ENCODE measurements at regions not wholly inside any gene's neighbourhood (a gene's known extent, or its start where the extent isn't known, plus 50 kb on each side); places are given as distances from the start of the nearest gene placed in this dataset.
A peak's percentile ranks its signal among the peaks of the same experiment; 100 is the strongest.
"Not testable (repeated sequence)": the region's sequence is repeated elsewhere in the genome, so short reads cannot be mapped to it uniquely, and the experiment has no call there.

DNA sequence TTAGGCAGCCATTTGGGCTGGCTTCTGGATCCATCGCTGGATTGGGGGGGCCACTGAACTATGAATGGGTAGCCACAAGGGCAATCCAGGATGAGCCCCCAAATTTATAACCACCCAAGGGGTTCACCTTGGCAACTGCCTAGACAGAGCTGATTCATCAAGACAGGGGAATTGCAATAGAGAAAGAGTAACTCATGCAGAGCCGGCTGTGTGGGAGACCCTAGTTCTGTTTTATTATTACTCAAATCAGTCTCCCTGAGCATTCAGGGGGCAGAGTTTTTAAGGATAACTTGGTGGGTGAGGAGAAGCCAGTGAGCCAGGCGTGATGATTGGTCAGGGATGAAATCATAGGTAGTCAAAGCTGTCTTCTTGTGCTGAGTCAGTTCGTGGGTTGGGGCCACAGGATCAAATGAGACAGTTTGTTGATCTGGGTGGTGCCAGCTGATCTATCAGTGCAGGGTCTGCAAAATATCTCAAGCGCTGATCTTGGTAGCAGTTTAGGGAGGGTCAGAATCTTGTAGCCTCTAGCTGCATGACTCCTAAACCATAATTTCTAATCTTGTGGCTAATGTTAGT, 57.9 kb downstream of the DNAJB9 start:
- DNase-seq (ENCODE audit: low spot score) = peak; percentile 1

DNA sequence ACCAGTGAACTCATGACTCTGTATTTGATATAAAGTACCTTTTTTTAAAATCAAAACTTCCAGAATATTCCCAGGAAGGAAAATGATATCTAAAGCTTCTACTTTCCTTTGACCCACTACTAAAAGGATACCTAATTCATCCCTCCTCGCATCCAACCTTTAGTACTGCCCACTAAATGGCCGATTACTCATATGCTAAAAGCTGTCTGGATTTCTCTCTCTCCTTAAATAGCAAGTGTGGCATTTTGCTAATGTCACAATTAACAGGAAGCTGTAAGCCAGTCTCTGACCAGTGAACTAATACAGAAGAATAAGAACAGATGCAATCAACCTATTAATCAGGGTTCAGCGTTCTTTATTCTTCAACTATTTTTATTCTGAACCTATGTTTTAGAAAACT, 59.0 kb downstream of the DNAJB9 start:
- no peak for DNase-seq (ENCODE audit: low spot score)

DNA sequence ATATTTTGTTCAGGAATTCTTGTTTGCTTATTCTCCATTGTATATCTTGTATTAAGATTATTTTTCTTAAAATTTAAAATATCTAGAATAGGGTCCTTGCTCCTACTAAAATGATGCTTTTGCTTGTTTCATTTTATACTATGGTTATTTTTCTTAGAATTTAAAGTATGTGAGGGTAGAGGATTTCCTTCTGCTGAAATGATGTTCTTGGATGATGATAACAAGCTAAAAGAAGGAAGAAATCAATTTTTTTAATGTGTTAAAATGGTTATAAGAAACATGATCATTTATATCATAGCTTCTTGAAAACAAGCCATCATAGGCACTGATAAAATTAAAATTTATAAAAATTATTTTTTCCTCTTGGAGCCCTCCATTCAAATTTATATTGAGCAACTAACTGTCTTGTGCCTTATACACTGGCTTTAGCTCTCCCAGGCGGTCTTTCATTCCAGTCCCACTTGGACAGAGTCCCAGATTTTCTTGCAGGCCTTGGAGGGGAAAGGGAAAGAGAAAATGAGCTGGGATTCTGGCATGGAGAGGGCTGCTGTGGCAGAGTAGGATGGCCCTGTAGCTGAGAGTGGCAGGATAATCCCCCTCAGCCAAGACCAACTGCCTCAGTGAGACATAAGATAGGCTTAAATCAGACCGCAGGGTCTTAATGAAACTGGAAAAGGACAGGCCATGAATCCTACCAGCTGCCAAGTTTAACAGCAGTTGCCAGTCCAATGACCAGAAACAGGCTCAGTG, 60.2 kb downstream of the DNAJB9 start:
- no peak for DNase-seq (ENCODE audit: low spot score)

DNA sequence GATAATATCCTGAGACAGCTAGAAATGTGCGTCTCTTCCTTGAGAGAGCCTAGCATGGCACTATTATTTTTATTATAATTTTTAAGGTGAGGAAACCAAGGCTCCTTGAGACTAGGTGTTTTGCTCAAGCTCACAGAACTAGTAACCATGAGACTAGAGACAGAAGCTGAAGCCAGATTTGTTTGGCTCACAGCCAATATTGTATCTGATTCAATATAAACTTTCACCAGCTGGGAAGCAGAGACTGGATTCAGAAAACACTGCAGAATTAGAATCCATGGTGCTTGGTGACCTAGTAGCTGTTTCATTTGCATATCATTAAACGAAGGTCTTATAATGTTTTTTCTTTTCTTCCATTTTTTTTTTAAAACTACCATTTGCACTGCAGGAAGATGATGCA, 64.4 kb downstream of the DNAJB9 start:
- DNase-seq (ENCODE audit: low spot score) = no peak

DNA sequence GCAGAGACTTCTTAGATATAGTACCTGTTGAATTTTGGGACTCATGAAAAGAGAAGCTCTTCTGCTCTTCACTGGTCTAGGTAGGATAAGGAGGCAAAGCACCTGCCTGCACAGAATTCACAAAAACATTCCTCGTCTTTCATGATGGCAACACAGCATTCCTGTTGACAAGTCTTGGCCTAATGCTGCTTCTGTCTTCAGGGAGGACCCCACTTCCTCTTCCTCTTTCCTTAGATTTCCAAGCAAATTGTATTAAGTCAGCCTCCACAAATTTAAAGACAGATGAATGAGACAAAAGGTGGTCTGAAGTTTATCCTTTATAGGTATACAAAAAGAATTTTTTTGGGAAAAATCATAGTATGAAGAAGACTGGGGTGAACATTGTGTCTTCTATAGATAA, 64.9 kb downstream of the DNAJB9 start:
- DNase-seq (ENCODE audit: low spot score) = no peak

DNA sequence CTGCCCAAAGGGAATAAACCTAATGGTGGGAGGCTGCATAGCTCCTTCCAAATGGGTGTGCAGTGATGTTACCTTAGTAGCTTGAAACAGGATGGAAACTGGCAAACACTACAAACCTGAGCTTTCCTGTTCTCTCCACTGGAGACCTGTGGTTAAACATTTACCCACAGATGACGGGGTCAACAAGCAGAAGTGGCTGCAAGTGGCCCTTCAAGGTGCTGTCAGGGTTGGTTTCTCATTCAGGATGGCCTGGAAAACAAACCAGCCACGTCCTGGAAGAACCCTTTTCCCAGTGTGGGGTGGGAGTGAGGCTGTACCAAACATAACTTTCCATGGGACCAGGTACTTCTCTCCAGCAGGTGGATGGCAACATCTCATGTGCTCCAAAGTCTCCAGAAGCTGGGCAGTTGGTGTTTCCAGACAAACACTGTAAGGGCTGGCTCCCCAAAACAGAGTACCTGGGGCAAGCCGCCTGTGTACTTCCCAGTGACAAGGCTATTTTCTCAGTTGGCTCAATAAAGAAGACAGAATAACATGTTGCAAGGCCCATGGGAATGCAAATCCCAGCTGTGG, 67.5 kb downstream of the DNAJB9 start:
- no peak for DNase-seq (ENCODE audit: low spot score)

DNA sequence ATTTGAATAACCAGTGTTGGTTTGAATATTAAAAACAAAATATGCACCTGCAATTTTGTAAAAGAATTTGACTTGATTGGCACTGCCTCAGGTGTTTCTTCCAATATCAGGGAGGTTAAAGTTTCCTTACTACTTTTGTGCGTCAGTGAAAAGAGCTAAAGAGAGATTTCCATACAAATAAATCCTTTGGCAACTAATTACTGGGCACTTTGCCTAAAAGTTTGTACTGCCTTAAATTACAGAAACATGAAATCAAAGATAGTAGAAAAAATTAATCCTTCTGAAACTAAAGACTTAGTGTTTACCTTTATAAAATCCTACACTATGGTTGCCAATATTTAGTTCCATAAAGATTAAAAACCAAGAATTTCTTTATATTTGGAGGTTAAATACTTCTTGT, 72.5 kb downstream of the DNAJB9 start:
- DNase-seq (ENCODE audit: low spot score) = no peak

DNA sequence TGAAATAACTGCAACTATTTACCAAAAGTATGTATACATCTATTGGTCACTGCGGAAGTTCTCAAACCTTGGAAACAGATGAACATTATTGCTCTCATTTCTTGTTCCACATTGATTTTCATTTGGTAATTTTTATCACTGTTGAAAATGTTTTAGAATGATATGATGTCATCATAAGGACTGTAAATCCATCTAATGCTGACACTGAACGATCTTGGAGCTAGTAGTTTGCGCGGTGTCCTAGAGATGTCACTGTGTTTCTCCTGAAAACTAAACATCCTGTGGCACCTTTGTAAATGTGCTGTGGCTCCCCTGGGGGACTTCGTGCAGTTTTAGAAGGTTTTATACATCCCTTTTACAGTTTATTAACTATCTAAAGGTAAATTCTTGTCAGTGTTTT, 73.5 kb downstream of the DNAJB9 start:
- no peak for DNase-seq (ENCODE audit: low spot score)

DNA sequence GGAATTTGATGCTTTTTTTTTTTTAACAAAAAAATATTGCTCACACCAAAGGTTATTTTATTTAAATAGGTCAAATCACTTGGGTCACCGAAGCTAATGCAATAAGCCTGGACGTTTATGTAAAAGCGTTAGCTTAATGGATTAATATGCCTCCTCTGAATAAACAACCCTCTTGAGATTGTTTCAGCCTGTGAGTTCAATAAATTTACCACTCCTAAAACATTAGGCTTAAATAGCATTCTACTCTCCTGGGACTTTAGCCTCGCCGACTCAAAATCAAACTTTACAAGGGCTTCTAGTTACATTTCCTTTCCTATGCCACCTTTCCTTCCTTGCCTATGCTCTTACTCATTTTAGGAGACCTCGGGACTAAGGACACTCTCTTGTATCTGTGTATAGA, 79.3 kb downstream of the DNAJB9 start:
- no peak for DNase-seq (ENCODE audit: low spot score)

DNA sequence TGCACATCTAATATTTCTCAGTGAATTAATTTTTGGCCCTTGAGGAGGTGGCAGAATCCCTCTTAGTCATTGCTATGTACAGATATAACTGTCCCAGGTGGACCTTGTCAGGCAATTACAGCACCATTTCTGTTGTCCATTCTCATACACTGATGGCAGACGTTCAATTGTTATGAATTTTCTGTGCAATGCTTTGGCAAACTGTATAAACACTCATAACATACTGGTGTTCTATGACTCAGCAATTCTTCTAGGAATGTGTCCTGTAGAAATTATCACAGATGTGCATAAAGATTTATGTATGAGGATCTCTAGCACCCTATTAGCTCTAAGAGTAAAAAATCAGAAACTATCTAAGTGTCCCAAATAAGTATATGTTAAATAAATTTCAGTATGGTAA, 80.8 kb downstream of the DNAJB9 start:
- no peak for DNase-seq (ENCODE audit: low spot score)

DNA sequence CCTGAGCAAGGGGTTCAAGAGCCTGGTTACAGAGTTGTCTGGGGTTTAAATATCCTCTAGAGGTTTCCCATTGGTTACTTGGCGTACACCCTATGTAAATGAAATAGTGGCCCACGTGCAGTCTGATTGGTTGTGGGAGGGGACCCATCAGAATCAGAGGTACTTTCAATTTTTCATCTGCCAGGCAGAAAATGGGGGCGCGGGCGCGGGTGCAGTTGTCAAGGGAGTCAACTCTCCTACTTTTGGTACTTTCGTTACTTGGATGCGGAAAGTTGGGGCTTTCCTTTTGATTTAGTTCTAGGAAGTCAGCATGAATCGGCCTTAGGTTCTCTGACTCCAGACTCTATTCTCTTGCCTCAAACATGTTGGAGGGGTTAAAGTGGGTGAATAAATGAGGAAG, 83.2 kb downstream of the DNAJB9 start:
- DNase-seq (ENCODE audit: low spot score) = no peak

DNA sequence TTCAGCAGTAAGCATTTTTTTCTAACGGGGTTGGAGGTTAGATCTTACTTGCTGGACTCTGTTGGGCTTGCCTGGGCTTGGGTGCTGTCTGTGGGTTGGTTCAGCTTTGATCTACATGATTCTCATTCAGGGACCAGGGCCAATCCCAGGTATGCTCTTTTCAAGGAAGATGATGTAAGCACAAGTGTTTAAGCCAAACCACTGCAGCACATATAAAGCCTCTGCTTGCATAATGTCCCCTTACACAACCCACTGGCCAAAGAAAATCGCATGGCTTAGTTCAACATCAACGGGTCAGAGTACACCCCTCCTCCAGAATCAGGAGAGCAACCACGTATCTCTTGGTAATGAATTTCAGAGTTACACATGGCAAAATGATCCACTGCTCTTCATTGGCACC, 83.9 kb downstream of the DNAJB9 start:
- DNase-seq (ENCODE audit: low spot score) = no peak

DNA sequence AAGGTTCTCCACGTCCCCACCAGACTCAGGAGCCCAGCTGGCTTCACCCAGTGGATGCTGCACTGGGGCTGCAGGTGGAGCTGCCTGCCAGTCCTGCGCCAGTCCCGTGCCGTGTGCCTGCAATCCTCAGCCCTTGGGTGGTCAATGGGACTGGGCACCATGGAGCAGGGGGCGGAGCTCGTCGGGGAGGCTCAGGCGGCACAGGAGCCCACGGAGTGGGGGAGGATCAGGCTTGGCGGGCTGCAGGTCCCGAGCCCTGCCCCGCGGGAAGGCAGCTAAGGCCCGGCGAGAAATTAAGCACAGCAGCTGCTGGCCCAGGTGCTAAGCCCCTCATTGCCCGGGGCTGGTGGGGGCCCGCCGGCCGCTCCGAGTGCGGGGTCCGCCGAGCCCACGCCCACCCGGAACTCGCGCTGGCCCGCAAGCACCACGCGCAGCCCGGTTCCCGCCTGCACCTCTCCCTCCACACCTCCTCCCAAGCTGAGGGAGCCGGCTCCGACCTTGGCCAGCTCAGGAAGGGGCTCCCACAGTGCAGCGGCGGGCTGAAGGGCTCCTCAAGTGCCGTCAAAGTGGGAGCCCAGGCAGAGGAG, 87.6 kb downstream of the DNAJB9 start:
- not testable (repeated sequence) for DNase-seq (ENCODE audit: low spot score)

DNA sequence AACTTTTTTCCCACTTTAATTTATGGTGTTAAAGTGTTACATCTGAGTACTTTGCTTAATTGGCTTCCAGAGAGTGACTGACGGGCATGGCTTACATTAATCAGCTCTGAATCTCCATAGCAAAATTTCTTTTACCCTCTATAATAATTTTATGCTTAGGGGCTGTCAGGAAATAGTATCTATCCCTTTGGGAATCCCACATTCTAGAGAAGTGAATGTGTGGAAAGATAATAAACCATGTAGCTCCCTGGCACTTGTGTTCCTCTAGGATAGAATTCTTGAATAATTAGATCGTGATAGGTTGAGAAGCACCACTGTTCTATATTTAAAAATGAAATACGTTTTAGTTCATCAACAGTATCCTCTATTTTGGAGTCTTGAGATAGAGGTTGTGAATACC, 89.6 kb downstream of the DNAJB9 start:
- DNase-seq (ENCODE audit: low spot score) = no peak

DNA sequence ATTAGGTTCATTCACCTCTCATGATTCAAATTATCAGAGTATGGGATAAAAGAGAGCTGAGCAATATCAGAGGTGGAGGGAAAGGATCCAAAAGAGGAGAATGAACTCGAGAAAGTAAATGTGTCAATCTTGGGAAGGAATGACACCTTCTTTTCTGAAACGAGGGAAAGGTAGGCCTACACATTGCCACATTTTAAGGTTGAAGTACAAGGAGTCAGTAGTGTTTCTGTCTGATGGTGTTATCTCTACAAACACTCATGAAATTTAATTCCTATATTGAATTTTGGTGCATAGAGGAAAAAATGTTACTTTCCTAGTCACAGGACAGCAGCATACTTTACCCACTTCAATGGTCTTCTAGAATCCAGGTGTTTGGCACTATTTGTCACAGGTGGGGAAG, 90.2 kb downstream of the DNAJB9 start:
- DNase-seq (ENCODE audit: low spot score) = no peak

DNA sequence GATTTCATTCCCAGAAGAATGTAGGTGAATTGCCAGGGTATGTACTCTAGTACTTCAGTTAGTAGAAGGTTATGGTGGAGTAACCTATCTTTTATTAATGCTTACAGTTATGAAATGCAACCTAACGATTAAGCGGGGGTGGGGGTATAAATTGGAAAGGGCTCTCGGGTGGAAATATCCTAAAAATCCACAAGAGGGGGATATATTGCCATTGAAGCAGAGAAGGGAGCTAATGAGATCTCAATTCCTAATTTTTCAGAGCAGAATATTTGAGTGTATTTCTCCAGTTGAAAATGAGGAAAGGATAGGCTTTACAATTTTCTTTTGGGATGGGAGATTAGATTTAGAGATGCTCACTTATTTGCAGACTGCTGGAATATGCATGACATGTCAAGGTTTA, 90.8 kb downstream of the DNAJB9 start:
- DNase-seq (ENCODE audit: low spot score) = no peak

DNA sequence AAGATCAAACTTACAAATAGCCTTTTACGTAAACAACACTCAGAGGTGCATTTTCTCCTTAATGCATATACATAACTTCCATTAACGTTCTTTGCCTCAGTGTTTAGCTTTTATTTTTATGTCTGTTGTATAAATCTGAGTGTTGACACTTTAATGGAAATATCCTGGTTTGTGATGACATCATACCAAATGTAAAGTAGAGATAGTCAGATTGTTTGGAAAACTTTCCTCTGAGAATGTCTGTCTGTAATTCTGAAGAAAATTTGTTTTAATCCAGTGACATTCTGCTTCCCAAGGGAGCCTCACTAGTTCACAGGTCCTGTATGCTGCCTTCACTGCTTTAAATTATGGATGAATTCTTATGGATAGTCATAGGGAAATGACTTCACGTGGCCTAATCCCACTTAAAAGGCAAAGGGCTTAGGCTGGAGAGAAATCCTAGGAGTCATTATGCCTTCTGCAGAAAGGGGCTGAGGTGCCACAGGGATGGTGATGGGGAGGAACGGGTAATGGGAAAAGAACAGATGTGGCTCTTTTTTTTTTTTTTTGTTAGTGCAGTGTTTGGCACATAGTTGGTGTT, 93.2 kb downstream of the DNAJB9 start:
- DNase-seq (ENCODE audit: low spot score) = no peak

DNA sequence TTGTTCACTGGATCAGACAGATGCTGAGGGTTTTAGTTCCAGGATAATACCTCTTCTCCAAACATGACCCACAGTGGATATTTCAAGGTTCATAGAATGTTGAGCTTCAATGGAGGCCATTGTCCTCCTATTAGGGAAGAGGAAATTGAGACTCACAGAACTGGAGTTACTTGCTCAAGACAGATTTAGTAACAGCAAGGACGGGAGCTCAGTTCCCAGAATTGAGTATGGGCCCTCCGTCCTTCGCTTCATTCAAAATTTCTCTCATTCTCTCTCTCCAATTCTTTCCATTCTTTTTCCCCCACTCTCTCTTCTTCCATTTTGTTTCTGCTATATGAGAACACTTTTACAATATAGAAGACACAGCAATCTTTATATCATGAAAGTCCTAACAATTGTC, 94.0 kb downstream of the DNAJB9 start:
- DNase-seq (ENCODE audit: low spot score) = no peak

DNA sequence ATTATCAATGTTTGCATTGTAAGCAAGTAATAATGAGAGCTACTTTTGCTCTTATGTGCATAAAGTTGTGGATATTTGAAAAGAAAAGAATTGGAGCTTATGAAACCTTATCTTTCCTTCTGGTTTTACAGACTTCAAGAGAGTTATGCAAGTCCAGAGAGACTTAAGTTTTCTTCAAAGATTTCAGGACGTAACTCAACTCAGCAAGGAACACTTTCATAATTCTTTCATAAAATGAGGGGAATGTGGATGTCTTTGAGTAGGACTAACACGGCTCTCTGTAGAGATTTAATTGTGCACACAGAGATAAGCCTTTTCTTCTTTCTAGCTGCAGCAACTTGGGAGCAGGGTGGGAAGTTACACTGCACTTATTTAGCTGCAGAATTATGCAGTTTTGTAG, 97.5 kb downstream of the DNAJB9 start:
- DNase-seq (ENCODE audit: low spot score) = no peak

DNA sequence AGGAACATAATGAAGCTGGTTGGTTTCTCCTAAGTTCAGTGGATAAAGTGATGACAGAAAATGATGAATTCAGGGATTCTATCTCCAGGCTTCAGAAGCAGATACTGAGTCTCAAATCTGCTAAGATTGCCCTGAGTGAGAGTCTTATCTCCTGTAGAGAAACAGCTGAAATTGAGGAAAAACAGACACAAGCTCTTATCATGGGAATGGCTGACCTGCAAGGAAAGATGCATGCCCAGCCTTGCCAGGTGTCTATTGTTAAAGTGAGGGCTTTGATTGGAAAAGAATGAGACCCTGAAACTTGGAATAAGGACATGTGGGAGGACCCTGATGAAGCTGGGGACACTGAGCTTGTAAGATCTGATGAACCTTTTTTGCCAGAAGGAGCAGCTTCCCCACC, 100.3 kb downstream of the DNAJB9 start:
- DNase-seq (ENCODE audit: low spot score) = no peak

DNA sequence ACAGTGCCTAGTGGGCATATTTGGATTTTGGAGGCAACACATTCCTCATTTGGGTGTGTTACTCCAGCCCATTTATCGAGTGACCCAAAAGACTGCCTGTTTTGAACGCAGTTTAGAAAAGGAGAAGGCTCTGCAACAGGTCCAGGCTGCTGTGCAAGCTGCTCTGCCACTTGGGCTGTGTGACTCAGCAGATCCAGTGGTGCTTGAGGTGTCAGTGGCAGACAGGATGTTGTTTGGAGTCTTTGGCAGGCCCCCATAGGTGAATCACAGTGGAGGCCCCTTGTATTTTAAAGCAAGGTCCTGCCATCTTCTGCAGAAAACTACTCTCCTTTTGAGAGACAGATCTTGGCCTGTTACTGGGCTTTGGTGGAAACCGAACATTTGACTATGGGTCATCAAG, 104.0 kb downstream of the DNAJB9 start:
- DNase-seq (ENCODE audit: low spot score) = not testable (repeated sequence)

DNA sequence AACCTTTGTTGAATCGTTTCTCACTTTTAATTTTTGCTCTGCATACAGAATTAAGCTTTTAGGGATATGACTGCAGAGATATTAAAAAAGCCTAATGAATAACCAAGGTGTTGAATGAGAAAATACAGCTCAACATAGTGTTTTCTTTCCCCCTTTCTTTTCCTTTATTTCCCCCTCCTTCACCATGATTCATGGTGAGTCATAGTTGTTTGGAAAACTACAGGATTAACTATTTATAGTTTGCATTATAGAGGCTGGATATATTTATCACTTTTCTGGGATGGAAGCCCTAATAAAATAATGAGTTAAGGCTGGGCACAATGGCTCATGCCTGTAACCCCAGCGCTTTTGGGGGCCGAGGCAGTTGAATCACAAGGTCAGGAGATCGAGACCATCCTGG, 115.0 kb downstream of the DNAJB9 start:
- DNase-seq (ENCODE audit: low spot score) = no peak

DNA sequence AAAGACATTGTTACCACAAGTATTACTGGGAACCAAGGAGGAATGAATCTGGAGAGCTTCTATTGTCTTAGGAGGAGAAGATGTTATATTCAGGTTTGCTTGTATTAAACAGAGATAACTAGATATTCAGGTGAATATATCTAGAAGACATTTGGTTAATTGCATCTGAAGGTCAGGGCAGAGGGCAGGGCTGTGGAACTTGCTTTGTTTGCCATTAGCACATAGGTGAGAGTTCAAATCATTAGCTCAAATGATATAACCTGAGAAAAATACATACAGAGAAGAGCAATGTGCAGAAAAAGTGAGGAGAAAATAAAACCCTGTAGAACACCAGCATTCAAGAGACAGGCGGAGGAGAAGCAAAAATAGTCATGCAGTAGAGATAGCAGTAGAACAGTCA, 116.8 kb downstream of the DNAJB9 start:
- DNase-seq (ENCODE audit: low spot score) = no peak
